ENCODE measurements at regions not wholly inside any gene's neighbourhood (a gene's known extent, or its start where the extent isn't known, plus 50 kb on each side); places are given as distances from the start of the nearest gene placed in this dataset.

DNA sequence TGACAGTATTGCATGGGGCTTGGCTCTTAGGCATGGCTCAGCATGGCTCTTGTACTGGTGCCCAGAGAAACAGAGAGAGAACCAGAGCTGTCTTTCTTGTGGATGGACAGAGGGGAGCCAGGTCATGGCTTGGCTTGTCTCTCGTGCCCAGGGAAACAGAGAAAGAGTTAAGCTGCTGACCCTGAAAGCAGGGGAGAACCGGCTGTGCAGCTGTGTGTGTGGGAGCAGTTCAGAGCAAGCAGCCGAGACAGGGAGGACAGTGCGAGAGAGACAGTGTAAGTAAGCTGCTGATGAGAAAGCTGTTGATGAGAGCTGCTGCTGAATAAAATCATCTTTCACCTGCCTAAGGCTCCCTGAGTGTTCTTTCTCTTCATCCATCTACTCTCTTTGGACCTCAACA lies 61.3 kb upstream of the DDHD1 start:
- TF ChIP-seq SP1 (IDR thresholded peaks at IDR 0.05), result no peak
- no peak for TF ChIP-seq SUZ12 (IDR thresholded peaks at IDR 0.05)
- no peak for TF ChIP-seq ARNT (IDR thresholded peaks at IDR 0.05)
- no peak for TF ChIP-seq TARDBP (IDR thresholded peaks at IDR 0.05)
- TF ChIP-seq L3MBTL2 (conservative IDR thresholded peaks at IDR 0.05), result no peak
- no peak for TF ChIP-seq FOXA1 (IDR thresholded peaks at IDR 0.05)
- no peak for TF ChIP-seq FOXK2 (IDR thresholded peaks at IDR 0.05)
- no peak for TF ChIP-seq BHLHE40 (IDR thresholded peaks at IDR 0.05; ENCODE audit: borderline replicate concordance)
- no peak for TF ChIP-seq CTBP1 (IDR thresholded peaks at IDR 0.05; ENCODE audit: borderline replicate concordance)
- no peak for TF ChIP-seq FOXM1 (IDR thresholded peaks at IDR 0.05; ENCODE audit: borderline replicate concordance)
- no peak for TF ChIP-seq ELF4 (IDR thresholded peaks at IDR 0.05)
- TF ChIP-seq, protein P1, sequence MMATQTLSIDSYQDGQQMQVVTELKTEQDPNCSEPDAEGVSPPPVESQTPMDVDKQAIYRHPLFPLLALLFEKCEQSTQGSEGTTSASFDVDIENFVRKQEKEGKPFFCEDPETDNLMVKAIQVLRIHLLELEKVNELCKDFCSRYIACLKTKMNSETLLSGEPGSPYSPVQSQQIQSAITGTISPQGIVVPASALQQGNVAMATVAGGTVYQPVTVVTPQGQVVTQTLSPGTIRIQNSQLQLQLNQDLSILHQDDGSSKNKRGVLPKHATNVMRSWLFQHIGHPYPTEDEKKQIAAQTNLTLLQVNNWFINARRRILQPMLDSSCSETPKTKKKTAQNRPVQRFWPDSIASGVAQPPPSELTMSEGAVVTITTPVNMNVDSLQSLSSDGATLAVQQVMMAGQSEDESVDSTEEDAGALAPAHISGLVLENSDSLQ (IDR thresholded peaks at IDR 0.05), result no peak
- no peak for TF ChIP-seq NFRKB (IDR thresholded peaks at IDR 0.05)
- TF ChIP-seq LEF1 (IDR thresholded peaks at IDR 0.05; ENCODE audit: borderline replicate concordance), result no peak

Measured in HEK293T (cell line).